ENCODE measurements at regions not wholly inside any gene's neighbourhood (a gene's known extent, or its start where the extent isn't known, plus 50 kb on each side); places are given as distances from the start of the nearest gene placed in this dataset.

GRCh38 chrX:39815631-39816030 lies 282.1 kb downstream of the BCOR start:
- Histone ChIP-seq H3K36me3 (ENCODE audit: control insufficient read depth, insufficient read depth, low read length) (no peaks in the 10 kb centered on the region), H3K4me3 (ENCODE audit: low read depth, low read length) (no peak overlapping the region), H3K27me3 (ENCODE audit: control insufficient read depth, insufficient read depth, low read length) (no peaks in the 10 kb centered on the region)
- no peak for TF ChIP-seq CTCF (IDR thresholded peaks at IDR 0.05; ENCODE audit: insufficient read depth, low read depth, low read length)
- ChIA-PET POLR2A (no interaction called here), CTCF (no interaction called here)
- DNase-seq (ENCODE audit: low read depth), result no peak

- Histone ChIP-seq H3K27me3 (ENCODE audit: control insufficient read depth, insufficient read depth, low read length) (no peaks in the 10 kb centered on the region), H3K4me3 (ENCODE audit: low read depth, low read length) (no peak overlapping the region), H3K36me3 (ENCODE audit: control insufficient read depth, insufficient read depth, low read length) (no peaks in the 10 kb centered on the region)
- CTCF ChIA-PET, result interaction anchor here (0.5 kb wide), 1 partner anchor 286 kb away, joined by 3 read pairs; no protein-coding TSS in a partner anchor
- POLR2A ChIA-PET, result no interaction called here
- TF ChIP-seq CTCF (IDR thresholded peaks at IDR 0.05; ENCODE audit: insufficient read depth, low read depth, low read length), result no peak
- no peak for DNase-seq (ENCODE audit: low read depth)
These were observed 280.7 kb downstream of the BCOR start for GRCh38 chrX:39816871-39817731.

- TF ChIP-seq CTCF (IDR thresholded peaks at IDR 0.05; ENCODE audit: insufficient read depth, low read depth, low read length), result no peak
- POLR2A ChIA-PET, result no interaction called here
- H3K27me3 ChIP-seq (ENCODE audit: control insufficient read depth, insufficient read depth, low read length), result no peaks in the 10 kb centered on the region
- H3K36me3 ChIP-seq (ENCODE audit: control insufficient read depth, insufficient read depth, low read length), result no peaks in the 10 kb centered on the region
- H3K4me3 ChIP-seq (ENCODE audit: low read depth, low read length), result no peak overlapping the region
- DNase-seq (ENCODE audit: low read depth), result no peak
- CTCF ChIA-PET, result no interaction called here
These were observed 279.8 kb downstream of the BCOR start for GRCh38 chrX:39817754-39818470.

GRCh38 chrX:39818750-39819149 lies 279.0 kb downstream of the BCOR start:
- H3K4me3 ChIP-seq (ENCODE audit: low read depth, low read length), result no peak overlapping the region
- DNase-seq (ENCODE audit: low read depth), result no peak
- CTCF ChIA-PET, result no interaction called here
- H3K27me3 ChIP-seq (ENCODE audit: control insufficient read depth, insufficient read depth, low read length), result no peaks in the 10 kb centered on the region
- H3K36me3 ChIP-seq (ENCODE audit: control insufficient read depth, insufficient read depth, low read length), result no peaks in the 10 kb centered on the region
- TF ChIP-seq CTCF (IDR thresholded peaks at IDR 0.05; ENCODE audit: insufficient read depth, low read depth, low read length), result no peak
- POLR2A ChIA-PET, result no interaction called here

Measured in BJ (cell line).